ENCODE measurements at regions not wholly inside any gene's neighbourhood (a gene's known extent, or its start where the extent isn't known, plus 50 kb on each side); places are given as distances from the start of the nearest gene placed in this dataset.

DNA sequence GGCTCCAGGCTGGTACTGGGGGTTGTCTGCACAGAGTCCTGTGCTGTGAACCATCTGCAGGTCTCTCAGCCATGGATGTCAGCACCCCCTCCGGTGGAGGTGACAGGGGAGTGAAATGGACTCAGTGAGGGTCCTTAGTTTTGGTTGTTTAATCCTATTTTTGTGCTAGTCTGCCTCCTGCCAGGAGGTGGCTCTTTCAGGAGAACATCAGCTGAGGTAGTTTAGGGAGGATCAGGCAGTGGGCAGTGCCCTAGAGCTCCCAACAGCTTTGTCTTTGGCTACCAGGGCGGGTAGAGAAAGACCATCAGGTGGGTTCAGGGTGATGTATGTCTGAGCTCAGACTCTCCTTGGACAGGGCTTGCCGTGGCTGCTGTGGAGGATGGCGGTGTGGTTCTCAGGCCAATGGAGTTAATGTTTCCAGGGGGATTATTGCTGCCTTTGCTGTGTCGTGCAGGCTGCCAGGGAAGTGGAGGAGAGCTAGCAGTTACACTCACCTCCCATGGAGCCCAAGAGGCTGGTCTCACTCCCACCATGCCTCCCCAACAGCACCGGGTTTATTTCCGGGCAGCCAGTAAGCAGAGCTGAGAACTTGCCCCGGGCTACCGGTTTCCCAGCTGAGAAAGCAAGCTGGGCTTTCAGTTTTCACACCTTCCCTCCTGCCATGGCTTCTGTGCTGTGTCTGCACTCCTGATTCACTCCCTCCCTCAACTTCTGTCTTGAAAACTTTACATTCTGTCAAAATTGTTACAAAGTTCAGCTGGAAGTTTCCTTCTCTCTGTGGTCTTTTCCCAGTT, 563.4 kb downstream of the XIRP2 start:
- peaks cover 30% of the 10 kb centered on the region for H3K9me3 ChIP-seq (ENCODE audit: control insufficient read depth, insufficient read depth, low read length)
- no peaks in the 10 kb centered on the region for H3K36me3 ChIP-seq (ENCODE audit: control insufficient read depth, insufficient read depth, low read length)
- no peak overlapping the region for H3K9ac ChIP-seq (ENCODE audit: low read depth, low read length)
- H3K4me1 ChIP-seq (ENCODE audit: control insufficient read depth, insufficient read depth, low read length): peaks cover 8% of the 10 kb centered on the region; the same call in 1 of the 2 replicates
- H3K27ac ChIP-seq (ENCODE audit: low read depth, low read length): no peak overlapping the region
- no peaks in the 10 kb centered on the region for H3K27me3 ChIP-seq (ENCODE audit: control insufficient read depth, insufficient read depth, low read length)
- H3K4me3 ChIP-seq (ENCODE audit: low read depth, low read length): no peak overlapping the region

DNA sequence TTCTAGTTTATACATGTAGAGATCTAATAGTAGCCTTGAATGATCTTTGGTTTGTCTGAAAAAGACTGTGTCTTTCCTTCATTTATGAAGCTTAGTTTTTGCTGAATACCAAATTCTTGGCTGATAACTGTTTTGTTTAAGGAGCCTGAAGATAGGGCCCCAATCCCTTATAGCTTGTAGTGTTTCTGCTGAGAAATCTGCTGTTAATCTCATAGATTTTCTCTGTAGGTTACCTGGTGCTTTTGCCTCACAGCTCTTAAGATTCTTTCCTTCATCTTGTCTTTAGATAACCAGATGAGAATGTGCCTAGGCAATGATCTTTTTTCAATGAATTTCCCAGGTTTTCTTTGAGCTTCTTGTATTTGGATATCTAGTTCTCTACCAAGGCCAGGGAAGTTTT, 562.1 kb downstream of the XIRP2 start:
- H3K4me3 ChIP-seq (ENCODE audit: low read depth, low read length): no peak overlapping the region
- peaks cover 8% of the 10 kb centered on the region; the same call in 1 of the 2 replicates for H3K4me1 ChIP-seq (ENCODE audit: control insufficient read depth, insufficient read depth, low read length)
- H3K9me3 ChIP-seq (ENCODE audit: control insufficient read depth, insufficient read depth, low read length): peaks cover 30% of the 10 kb centered on the region
- H3K9ac ChIP-seq (ENCODE audit: low read depth, low read length): no peak overlapping the region
- no peaks in the 10 kb centered on the region for H3K27me3 ChIP-seq (ENCODE audit: control insufficient read depth, insufficient read depth, low read length)
- H3K27ac ChIP-seq (ENCODE audit: low read depth, low read length): no peak overlapping the region
- H3K36me3 ChIP-seq (ENCODE audit: control insufficient read depth, insufficient read depth, low read length): no peaks in the 10 kb centered on the region

DNA sequence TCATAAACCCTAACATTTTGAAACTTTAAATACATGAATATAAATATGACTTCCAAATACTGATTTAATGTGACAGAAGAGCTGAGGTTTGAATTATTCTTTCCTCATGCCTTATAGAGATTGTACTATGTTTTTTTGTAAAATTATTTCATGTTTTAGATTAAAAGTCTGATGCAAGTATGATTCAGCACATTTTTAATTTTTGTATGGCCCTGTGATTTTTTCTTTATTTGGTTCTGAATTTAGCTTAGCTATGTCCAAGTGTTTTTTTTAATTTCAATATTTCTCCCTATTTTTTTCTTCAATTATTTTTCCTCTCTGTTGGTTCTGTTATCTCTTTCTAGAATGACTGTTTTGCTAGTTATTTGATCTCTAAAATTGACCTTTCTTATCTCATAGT, 552.1 kb downstream of the XIRP2 start:
- Histone ChIP-seq H3K27ac (ENCODE audit: low read depth, low read length) (no peak overlapping the region), H3K27me3 (ENCODE audit: control insufficient read depth, insufficient read depth, low read length) (no peaks in the 10 kb centered on the region), H3K4me3 (ENCODE audit: low read depth, low read length) (no peak overlapping the region), H3K9me3 (ENCODE audit: control insufficient read depth, insufficient read depth, low read length) (no peaks in the 10 kb centered on the region), H3K36me3 (ENCODE audit: control insufficient read depth, insufficient read depth, low read length) (no peaks in the 10 kb centered on the region), H3K9ac (ENCODE audit: low read depth, low read length) (no peak overlapping the region), H3K4me1 (ENCODE audit: control insufficient read depth, insufficient read depth, low read length) (peaks cover 20% of the 10 kb centered on the region)

DNA sequence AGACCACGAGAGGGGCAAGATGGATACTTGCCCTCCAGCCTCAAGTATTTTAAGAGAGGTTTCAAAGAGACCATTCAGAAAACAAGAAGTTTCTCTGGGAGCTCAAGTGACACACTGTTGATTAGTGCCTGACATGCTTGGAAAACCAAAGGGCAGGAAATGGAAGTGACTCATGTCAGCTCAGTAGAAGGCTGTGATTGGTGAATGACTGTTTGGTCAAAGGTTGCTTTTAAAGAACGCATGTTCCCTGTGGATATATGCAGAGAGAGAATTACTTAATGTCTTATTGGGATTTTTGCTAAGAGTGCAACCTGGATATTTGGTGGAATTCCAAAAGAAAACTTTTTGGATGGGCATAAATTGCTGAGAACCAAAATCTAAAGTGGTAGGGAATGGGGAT, 549.9 kb downstream of the XIRP2 start:
- H3K9ac ChIP-seq (ENCODE audit: low read depth, low read length): no peak overlapping the region
- H3K9me3 ChIP-seq (ENCODE audit: control insufficient read depth, insufficient read depth, low read length): no peaks in the 10 kb centered on the region
- H3K27me3 ChIP-seq (ENCODE audit: control insufficient read depth, insufficient read depth, low read length): no peaks in the 10 kb centered on the region
- H3K36me3 ChIP-seq (ENCODE audit: control insufficient read depth, insufficient read depth, low read length): no peaks in the 10 kb centered on the region
- H3K4me1 ChIP-seq (ENCODE audit: control insufficient read depth, insufficient read depth, low read length): peaks cover 20% of the 10 kb centered on the region
- peak overlapping the region; percentile 84 for H3K27ac ChIP-seq (ENCODE audit: low read depth, low read length)
- no peak overlapping the region for H3K4me3 ChIP-seq (ENCODE audit: low read depth, low read length)

GRCh38 chr2:167431949-167432348, 543.7 kb downstream of the XIRP2 start:
- no peaks in the 10 kb centered on the region for H3K9me3 ChIP-seq (ENCODE audit: control insufficient read depth, insufficient read depth, low read length)
- H3K4me3 ChIP-seq (ENCODE audit: low read depth, low read length): no peak overlapping the region
- peak overlapping the region; percentile 4 for H3K27ac ChIP-seq (ENCODE audit: low read depth, low read length)
- H3K9ac ChIP-seq (ENCODE audit: low read depth, low read length): no peak overlapping the region
- no peaks in the 10 kb centered on the region for H3K27me3 ChIP-seq (ENCODE audit: control insufficient read depth, insufficient read depth, low read length)
- H3K36me3 ChIP-seq (ENCODE audit: control insufficient read depth, insufficient read depth, low read length): no peaks in the 10 kb centered on the region
- H3K4me1 ChIP-seq (ENCODE audit: control insufficient read depth, insufficient read depth, low read length): peaks cover 12% of the 10 kb centered on the region

DNA sequence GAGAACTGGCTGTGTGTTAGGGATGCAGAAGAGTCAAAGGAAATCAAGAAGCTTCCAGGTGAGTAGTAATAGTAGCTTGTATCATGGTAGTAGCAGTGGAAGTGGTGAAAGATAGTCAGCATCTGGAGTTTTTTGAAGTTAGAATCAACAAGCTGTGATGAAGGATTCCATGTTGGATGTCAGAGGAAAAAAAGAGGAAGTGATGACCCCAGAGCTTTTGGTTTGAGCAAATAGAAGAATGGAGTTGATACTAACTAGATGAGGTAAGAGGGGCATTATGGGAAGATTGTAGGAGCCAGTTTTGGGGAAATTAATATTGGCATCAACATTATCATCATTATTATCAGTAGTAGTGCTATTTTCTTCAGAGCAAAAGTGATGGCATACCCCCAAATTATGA, 542.2 kb downstream of the XIRP2 start:
- H3K27me3 ChIP-seq (ENCODE audit: control insufficient read depth, insufficient read depth, low read length): no peaks in the 10 kb centered on the region
- H3K4me1 ChIP-seq (ENCODE audit: control insufficient read depth, insufficient read depth, low read length): peaks cover 11% of the 10 kb centered on the region
- H3K4me3 ChIP-seq (ENCODE audit: low read depth, low read length): no peak overlapping the region
- no peak overlapping the region for H3K27ac ChIP-seq (ENCODE audit: low read depth, low read length)
- no peaks in the 10 kb centered on the region for H3K9me3 ChIP-seq (ENCODE audit: control insufficient read depth, insufficient read depth, low read length)
- no peaks in the 10 kb centered on the region for H3K36me3 ChIP-seq (ENCODE audit: control insufficient read depth, insufficient read depth, low read length)
- no peak overlapping the region for H3K9ac ChIP-seq (ENCODE audit: low read depth, low read length)

- Histone ChIP-seq H3K9me3 (ENCODE audit: control insufficient read depth, insufficient read depth, low read length) (no peaks in the 10 kb centered on the region), H3K4me1 (ENCODE audit: control insufficient read depth, insufficient read depth, low read length) (peaks cover 31% of the 10 kb centered on the region), H3K27me3 (ENCODE audit: control insufficient read depth, insufficient read depth, low read length) (no peaks in the 10 kb centered on the region), H3K36me3 (ENCODE audit: control insufficient read depth, insufficient read depth, low read length) (no peaks in the 10 kb centered on the region), H3K4me3 (ENCODE audit: low read depth, low read length) (no peak overlapping the region), H3K9ac (ENCODE audit: low read depth, low read length) (no peak overlapping the region), H3K27ac (ENCODE audit: low read depth, low read length) (no peak overlapping the region)
Measured at GRCh38 chr2:167424803-167425755, 536.8 kb downstream of the XIRP2 start.

GRCh38 chr2:167424221-167424620, 535.9 kb downstream of the XIRP2 start:
- Histone ChIP-seq H3K4me1 (ENCODE audit: control insufficient read depth, insufficient read depth, low read length) (peaks cover 32% of the 10 kb centered on the region), H3K27me3 (ENCODE audit: control insufficient read depth, insufficient read depth, low read length) (no peaks in the 10 kb centered on the region), H3K4me3 (ENCODE audit: low read depth, low read length) (no peak overlapping the region), H3K9me3 (ENCODE audit: control insufficient read depth, insufficient read depth, low read length) (no peaks in the 10 kb centered on the region), H3K27ac (ENCODE audit: low read depth, low read length) (no peak overlapping the region), H3K9ac (ENCODE audit: low read depth, low read length) (no peak overlapping the region), H3K36me3 (ENCODE audit: control insufficient read depth, insufficient read depth, low read length) (no peaks in the 10 kb centered on the region)

DNA sequence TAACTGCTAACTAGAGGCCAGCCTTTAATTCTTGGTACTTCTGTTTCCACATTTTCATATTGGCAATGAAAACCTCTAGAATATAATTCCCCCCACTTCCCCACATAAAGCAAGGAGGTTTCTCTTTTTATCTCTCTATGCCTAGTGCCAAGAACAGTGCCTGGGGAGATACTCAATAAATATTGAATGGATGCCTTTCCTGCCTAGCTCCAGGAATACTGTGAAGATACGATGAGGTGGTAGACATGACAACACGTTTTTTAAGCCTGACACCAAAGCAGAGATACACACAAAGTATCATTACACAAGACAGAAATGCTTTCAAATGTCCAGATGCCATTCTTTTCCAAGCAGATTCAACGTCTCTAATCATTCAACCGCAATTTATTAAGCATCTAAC, 535.5 kb downstream of the XIRP2 start:
- Histone ChIP-seq H3K9me3 (ENCODE audit: control insufficient read depth, insufficient read depth, low read length) (no peaks in the 10 kb centered on the region), H3K9ac (ENCODE audit: low read depth, low read length) (no peak overlapping the region), H3K27ac (ENCODE audit: low read depth, low read length) (no peak overlapping the region)

GRCh38 chr2:167420211-167420610, 531.9 kb downstream of the XIRP2 start:
- Histone ChIP-seq H3K4me1 (ENCODE audit: control insufficient read depth, insufficient read depth, low read length) (peaks cover 37% of the 10 kb centered on the region), H3K27ac (ENCODE audit: low read depth, low read length) (no peak overlapping the region), H3K27me3 (ENCODE audit: control insufficient read depth, insufficient read depth, low read length) (no peaks in the 10 kb centered on the region), H3K9me3 (ENCODE audit: control insufficient read depth, insufficient read depth, low read length) (peaks cover 2% of the 10 kb centered on the region; the same call in 1 of the 2 replicates), H3K9ac (ENCODE audit: low read depth, low read length) (no peak overlapping the region), H3K4me3 (ENCODE audit: low read depth, low read length) (no peak overlapping the region), H3K36me3 (ENCODE audit: control insufficient read depth, insufficient read depth, low read length) (no peaks in the 10 kb centered on the region)

More for the DNA sequence above, 535.5 kb downstream of the XIRP2 start:
- Histone ChIP-seq H3K4me1 (ENCODE audit: control insufficient read depth, insufficient read depth, low read length) (peaks cover 32% of the 10 kb centered on the region), H3K36me3 (ENCODE audit: control insufficient read depth, insufficient read depth, low read length) (no peaks in the 10 kb centered on the region), H3K27me3 (ENCODE audit: control insufficient read depth, insufficient read depth, low read length) (no peaks in the 10 kb centered on the region), H3K4me3 (ENCODE audit: low read depth, low read length) (no peak overlapping the region)

GRCh38 chr2:167415068-167415467, 526.8 kb downstream of the XIRP2 start:
- no peaks in the 10 kb centered on the region for H3K36me3 ChIP-seq (ENCODE audit: control insufficient read depth, insufficient read depth, low read length)
- H3K27ac ChIP-seq (ENCODE audit: low read depth, low read length): no peak overlapping the region
- H3K4me3 ChIP-seq (ENCODE audit: low read depth, low read length): no peak overlapping the region
- peaks cover 13% of the 10 kb centered on the region for H3K4me1 ChIP-seq (ENCODE audit: control insufficient read depth, insufficient read depth, low read length)
- H3K27me3 ChIP-seq (ENCODE audit: control insufficient read depth, insufficient read depth, low read length): no peaks in the 10 kb centered on the region
- H3K9me3 ChIP-seq (ENCODE audit: control insufficient read depth, insufficient read depth, low read length): peaks cover 14% of the 10 kb centered on the region
- H3K9ac ChIP-seq (ENCODE audit: low read depth, low read length): no peak overlapping the region

Measured in HUES48 (cell line).